NCI-H1930 (cell line): ENCODE measurements at regions not wholly inside any gene's neighbourhood (a gene's known extent, or its start where the extent isn't known, plus 50 kb on each side); places are given as distances from the start of the nearest gene placed in this dataset.
A peak's percentile ranks its signal among the peaks of the same experiment; 100 is the strongest.

Experiments
- DNase-seq, 2 experiments: peaks; one replicate each; lab custom pipeline; 2025; lab: John Stamatoyannopoulos, UW

DNA sequence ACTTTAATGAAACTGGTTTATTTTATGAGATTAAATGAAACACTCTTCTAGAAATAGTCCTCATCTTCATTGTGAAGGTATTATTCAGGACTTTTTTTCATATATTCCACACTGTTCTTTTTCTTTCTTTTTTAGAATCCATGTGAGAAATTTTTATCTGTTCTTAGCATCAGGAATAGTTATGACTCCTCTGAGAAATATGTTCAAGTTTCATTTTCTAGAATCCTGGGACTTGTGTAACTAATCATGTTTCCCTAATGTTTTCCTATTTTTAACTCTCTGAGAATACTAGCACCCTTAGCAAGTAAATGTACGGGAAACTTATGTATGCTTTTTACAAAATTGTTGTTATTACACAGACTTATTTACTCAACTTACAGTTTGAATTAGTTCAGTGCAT, 407.8 kb downstream of the CBLN4 start:
- DNase-seq, result no peak

DNA sequence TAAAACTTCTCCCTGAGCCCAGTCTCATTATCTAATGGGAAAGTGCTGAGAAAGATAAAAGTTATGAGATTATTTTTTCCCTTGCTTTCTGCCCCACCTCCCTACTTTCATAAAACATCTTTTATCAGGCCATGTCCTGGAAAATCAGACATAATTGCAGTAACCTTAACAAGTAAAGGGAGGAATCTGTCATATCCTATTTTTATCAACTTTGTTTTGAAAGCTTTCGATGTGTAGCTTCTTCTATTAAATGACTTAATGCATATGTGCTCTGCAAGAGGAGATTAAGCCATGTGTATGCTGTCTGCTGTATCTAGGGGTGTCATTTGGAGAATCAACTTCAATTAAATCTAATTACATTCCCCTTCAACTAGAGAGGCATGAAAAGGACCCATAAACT, 408.9 kb downstream of the CBLN4 start:
- DNase-seq, result peak; percentile 4 to 23

DNA sequence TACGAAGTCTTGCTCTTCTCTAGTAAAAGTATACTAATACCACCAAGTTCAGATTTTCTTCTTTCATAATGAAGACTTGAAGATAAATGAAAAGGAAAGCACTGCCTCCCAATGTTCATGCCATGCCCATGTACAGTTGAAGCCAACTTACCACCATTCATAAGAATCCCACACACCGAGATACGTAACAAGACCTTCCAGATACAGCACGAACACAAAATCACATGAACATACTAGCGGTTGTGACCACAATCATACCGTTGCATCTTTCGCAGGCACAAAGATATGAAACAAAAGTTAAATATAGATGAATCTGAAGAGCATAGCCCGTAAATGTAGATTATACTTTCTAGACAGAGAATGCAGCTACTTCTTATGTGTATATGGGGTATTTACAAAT, 412.5 kb downstream of the CBLN4 start:
- no peak for DNase-seq

DNA sequence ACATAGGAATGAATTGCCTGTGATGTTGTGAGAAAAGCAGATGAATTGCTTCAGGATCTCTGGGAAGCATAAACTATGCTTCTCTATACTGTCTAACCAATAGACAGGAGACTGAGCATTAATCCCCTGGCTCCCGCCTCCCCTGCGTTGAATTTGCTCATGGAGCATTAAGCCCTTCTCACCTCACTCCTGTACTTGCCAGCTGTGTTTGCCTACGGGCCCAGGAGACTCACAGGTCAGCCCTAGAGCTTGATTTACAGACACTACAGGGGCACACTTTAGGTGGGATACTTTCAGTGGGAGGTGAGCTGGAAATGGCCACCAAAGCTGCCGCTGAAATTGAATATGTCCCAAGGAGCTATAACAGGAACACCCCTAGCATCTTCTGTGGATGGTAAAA, 418.7 kb downstream of the CBLN4 start:
- DNase-seq, result no peak

DNA sequence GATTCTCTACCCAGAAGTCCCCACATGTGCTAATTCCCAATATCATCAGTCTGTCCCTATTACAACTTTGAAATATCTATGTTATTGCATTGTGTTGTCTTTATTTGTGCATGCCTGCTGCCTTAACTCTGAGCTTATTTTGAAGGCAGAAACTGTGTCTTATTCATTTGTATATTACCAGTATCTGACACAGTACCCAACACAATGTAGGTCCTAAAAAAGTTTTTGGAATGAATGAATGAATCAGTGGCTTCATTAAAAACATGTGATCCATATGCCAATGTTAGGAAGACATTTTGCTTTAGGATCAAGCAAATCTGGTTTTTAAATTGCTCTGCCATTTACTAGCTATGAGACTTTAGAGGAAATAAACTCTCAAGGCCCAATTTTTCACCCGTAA, 420.4 kb downstream of the CBLN4 start:
- no peak for DNase-seq

DNA sequence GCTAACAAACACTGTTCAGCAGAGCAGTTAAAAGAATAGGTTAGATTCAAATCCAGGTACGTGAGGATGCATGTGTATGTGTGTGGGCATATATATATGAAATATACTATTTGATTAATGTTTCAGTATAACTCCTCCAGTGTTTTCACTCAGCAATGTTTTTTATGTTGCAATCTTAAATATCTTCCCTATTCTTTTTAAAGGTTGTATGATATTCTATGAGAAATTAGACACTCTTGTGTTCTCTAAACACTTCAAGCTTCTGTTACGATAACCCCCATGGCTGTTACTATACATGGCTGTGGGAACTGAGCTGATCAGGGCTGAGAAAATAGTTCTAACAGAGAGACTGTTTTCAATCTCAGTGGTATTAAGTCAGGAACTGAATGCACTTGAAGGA, 421.0 kb downstream of the CBLN4 start:
- no peak for DNase-seq

DNA sequence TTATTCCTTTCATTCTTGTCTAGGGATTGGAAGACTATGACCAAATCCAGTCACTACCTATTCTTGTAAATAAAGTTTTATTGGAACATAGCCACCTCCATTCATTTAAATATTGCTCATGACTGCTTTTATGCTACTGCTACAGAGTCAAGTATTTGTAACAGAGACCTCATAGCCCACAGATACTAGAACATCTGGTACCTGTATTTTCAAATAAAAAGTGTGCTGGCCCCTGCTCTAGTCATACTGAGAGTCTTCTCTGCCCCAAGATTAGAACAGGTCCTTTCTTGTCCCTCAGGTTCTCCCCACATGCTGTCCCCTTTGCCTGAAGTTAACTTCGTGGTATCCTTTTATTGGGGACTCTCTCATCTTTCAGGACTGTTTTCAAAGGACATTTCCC, 422.3 kb downstream of the CBLN4 start:
- no peak for DNase-seq

DNA sequence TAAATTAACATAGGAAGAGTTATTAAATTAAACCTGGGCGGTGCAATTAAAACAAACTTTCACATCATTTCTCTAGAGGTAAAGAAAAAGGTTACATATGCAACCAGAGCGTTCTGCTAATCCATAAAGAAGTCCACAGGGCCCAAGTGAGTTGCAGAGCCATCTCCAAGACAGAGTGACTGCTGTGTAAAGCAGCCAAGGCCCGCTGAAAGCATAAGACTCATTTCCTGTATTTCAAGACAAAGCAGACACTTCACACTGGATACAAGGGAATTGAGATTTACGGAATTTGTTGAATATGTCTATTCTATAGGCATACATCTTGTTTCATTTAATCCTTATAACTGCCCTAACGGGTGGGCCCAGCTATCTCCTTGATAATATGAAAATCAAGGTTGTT, 422.8 kb downstream of the CBLN4 start:
- no peak for DNase-seq

DNA sequence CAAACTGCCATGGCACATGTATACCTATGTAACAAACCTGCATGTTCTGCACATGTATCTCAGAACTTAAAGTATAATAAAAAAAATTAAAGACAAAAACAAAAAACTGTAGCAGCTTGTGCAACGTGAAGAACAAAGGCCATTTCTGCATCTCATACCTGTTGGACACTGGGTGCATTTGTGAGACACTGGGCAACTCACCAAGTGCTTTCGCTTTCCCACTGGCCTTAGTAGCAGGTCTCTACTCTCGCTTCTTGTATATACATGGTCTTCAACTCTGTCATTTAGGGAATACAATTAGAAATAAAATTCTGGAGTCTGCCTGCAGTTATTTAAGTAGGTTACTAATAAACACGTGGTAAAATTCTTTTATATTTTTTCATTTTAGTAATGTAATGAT, 423.8 kb downstream of the CBLN4 start:
- no peak for DNase-seq

DNA sequence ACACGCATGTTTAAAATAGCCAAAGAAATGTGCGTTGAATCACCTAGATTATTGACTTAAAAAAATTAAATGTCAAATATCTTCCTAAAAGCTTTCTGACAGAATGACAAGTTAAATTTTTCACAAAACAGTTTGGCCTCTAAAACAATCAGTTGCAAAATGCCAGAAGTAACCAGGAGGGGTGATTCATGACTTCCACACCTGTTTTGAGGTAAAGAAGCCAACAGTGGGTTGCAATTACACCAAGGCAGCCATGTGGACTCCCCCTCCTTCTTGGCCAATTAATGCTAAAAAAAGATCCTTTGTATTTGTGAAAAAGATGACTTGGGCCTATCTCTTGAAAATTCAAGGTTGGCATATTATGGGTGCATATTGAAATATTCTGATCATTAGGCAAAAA, 424.8 kb downstream of the CBLN4 start:
- DNase-seq, result no peak

DNA sequence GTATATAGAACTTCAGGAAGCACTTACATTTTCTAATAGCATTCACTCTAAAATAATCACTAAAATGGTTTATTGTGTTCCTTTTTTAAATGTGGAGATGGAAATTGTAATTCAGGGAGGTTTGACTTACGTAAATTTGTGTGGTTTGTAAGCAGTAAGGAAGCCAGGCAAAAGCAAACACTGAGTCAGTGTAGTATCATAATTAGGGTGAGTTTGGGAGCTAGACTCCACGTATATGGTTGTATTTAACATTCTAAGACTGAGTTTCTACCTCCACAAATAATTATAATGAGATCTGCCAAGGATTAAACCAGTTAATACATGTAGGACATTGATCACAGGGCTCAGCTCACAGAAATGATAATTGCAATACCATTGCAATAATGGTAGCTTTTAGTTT, 425.5 kb downstream of the CBLN4 start:
- no peak for DNase-seq

DNA sequence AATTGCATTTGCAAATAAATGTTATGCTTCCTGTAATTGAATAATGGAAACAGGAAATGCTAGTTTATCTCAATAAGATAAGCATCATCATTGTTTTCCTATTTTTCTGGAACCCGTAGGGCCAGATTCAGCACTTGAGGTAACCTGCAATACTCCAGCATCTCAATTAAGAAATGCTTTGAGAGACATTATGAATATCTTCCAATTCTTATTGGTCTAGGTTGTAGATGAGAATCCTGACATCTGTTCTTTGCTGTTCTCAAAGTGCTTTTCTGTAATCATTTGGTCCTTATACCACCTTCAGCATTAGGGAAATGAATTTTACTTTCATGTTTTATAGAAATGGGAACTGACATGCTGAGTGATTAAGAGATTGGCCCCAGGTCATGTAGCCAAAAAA, 428.3 kb downstream of the CBLN4 start:
- no peak for DNase-seq

DNA sequence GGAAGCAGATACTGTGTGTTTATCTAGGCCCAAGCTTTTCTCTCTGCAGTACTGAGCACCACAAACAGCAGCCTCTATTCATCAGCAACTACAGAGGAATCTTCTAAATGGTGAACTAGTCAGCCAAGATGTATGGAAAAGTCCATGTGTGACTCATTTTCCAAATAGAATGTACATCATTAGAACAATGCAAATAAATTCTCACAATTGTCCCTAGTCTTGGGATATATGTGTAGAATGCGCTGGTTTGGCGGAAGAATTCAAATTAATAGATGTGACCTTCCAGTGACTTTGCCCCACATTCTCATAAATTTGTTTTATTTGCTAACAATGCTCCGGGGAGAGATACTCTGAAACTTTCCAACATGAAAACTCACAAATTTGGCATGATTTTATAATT, 436.2 kb downstream of the CBLN4 start:
- no peak for DNase-seq

DNA sequence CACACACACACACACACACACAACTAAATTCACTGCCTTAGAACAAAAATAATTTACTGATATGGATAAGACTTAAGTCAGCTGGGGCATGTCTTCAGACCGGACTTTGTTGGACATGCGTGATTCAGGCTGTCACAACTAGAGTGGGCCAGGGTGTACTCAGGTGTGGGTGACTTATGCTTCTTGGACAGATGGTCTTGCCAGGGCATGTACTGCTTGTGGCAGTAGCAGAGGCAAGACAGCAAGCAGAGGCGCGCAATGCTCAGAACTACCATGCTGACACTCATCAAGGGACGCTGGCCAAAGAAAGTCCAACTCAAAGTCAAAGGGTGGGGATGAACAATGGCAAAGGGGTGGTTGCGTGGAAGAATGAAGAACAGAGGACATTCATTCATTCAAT, 437.5 kb downstream of the CBLN4 start:
- DNase-seq, result no peak

DNA sequence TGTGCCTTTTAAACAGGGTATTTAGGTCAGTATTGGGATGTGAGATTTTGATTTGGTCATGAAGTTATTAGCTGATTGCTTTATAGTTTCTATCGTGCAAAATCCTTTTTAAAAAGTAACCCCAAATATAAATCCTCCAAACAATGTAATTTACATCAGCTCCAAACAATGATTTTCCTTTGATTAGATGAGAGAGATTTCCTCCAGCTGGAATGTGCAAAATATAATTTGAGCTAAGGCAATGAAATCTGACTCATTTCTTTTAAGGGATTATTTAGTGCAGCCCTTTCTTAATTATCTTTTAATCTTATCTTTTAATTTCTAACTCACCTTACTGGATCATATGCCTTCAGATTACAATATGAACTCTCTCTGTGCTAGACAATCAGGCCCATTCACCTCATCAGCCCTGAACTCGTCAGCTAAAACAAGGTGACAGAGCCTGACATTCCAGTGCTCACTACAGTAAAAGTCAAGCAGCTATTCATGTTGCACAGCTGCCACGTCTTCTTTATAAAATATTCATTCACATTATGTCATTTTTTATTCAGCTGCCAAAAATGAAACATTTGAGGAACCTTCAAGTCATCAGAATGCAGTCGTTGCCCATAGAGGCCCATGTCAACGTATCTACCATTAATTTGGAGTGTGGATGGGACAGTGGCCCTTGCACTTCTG, 440.1 kb downstream of the CBLN4 start:
- no peak for DNase-seq

DNA sequence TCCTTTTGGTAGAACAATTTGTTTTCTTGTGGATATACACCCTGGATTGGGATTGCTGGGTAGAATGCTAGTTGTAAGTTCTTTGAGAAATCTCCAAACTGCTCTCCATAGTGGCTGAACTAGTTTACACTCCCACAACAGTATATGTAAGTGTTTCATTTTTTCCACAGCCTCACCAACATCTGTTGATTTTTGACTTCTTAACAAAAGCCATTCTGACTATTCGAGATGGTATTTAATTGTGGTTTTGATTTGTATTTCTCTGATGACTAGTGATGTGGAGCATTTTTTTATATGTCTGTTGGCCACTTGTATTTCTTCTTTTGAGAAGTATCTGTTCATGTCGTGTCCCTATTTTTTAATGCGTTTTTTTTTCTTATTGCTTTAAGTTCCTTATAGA, 444.1 kb downstream of the CBLN4 start:
- DNase-seq, result no peak

DNA sequence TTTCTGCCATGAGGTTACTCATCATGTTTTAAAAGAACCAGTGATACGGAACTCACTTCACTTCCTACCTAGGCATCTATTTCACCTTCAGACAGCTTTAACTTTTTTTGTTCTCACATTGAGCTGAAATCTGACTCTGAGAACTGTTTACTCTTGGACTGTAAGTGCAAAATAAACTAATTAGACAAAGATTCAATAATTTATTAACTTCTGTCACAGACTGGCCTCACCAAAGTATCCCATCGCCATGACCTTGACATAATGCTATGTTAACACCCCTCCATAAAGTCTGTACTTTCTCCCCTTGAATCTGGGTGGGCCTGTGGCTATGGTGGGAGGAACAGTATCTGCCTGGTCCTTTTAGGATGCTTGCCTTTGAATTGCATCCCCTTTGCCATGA, 448.1 kb downstream of the CBLN4 start:
- DNase-seq, result no peak

DNA sequence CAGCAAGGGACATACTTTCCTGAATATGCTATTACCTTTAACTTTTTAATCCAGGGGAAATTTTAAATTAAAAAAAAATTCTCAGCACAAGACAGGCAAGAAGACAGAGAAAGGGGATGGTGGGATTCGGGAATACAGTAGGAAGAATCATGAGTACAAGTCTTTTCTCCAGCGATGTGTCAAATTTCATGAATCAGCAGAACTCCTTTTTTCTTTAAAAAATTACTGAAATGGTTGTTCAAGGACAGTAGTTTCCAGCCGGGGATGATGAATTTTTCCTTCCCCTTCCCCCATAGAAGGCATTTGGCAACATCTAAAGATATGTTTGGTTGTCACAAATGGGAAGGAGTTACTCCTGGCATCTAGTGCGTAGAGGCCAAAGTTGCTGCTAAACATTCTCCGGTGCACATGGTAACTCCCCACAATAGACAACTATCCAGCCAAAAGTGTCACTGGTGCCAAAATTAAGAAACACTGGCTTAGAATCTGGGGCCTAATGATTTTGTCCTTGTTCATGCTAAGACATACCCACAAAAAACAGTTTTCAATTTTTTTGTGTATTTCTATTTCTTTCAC, 450.2 kb downstream of the CBLN4 start:
- no peak for DNase-seq

DNA sequence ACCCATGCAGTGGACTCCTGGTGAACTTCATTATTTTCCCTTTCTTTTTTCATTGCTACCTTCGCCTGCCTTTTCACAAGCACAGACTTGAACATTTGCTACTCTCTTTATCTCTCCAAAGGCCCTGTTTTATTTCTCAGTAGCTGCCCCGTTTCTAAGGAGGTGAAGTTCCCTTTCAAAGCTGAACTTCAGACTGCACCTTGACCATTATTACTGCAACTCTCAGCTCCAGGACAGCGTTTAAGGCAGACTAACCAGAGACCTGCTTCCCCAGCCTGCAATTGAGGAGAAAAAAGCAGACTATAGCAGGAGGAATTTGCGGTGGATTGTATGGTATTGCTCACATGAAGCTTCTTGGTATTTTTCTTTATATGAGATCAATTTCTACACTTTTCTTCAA, 460.7 kb downstream of the CBLN4 start:
- no peak for DNase-seq

DNA sequence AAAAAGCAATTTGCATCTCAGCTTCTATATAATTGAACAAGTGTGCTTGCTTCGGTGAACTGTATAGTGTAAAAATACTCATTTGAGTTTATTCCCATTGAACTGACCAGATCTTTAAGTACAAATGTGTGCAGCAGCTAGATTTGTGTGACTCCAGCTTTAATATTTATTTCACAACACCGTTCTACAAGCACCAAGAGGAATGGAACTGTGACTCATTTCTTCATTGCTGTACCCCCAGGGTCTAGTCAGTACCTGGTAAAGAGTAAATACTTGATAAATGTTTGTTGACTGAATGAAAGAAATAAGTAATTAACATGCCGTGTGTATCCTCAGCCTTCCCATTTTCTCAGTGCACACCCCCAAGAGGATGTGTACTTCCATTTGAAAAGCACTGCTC, 464.8 kb downstream of the CBLN4 start:
- DNase-seq, result no peak

DNA sequence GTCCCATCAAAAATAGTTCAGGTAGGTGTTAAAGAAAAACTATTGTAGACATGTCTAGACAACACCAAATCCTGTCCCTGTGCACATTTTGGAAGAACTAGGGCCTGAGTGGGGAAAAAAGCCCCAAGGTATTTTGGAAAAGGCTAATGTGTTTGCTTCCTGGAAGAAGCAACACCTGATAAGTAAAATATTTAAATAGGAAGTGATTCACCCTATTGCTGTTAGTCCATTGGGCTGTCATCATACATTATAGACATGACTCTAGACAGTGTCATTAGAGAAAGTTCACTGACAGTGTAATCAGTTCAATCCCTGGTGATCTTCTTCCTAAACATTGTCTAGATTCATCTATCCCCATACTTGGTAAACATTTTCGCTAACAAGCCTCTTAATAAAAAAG, 465.3 kb downstream of the CBLN4 start:
- no peak for DNase-seq

DNA sequence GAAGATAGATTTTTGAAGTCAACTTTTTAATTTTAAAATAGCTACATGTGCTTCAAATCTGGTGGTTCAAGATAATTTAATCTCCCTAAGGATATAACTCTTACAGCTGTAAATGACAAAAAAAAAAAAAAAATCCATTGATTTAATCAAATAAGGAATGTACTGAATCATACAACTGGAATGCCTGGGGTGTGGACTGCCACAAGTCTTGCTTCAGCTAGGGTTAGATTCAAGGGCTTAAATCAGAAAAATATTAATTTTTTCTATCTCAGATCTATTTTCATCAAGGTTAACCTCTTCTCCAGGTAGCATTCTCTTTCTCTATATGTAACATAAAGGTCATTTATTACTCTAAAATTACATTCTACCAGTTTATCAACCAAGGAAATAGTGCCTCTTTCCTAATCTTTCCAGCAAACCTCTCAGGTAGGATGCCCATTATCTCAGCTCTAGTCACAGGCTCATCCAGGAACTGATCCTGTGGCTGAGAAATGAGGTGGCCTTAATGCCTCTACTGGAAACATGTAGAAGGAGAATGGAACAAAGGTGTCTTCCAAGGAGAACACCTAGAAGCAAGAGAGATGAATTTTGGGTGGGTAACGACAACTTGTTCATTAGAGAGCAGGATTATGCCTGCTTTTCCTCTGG, 466.9 kb downstream of the CBLN4 start:
- no peak for DNase-seq

DNA sequence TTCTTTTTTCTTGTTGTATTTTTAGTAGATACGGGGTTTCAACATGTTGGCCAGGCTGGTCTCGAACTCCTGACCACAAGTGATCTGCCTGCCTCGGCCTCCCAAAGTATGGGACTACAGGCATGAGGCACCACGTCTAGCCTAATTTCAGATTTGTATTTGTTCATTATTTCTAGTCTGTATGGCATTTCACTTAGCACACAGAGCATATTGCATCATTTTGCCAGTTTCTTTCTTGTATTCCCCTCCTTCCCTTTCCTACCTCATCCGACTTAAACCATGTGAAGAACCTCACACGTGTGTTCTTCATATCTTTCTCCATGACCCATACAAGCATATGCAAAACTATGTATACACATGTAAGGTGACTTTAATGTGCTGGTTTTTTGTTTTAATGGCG, 470.0 kb downstream of the CBLN4 start:
- DNase-seq, result no peak

DNA sequence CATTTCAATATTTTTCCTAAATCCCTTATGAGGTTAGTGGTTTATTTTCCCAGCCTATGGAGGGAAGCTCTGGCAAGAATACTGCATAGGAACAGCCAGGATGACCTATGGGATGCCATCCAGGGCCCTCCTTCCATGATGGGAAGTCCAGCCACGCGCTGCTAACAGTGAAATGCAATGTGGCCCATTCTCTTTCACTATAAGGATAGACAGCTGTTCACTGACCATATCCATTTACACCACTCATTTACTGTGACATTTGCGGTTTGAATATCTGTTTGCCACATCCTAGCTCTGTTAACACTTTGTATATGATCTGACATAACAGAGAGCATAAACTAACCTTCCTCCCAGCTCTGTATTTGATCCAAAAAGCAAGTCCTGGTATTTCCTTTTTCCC, 471.7 kb downstream of the CBLN4 start:
- no peak for DNase-seq
